ENCODE measurements at regions not wholly inside any gene's neighbourhood (a gene's known extent, or its start where the extent isn't known, plus 50 kb on each side); places are given as distances from the start of the nearest gene placed in this dataset.

DNA sequence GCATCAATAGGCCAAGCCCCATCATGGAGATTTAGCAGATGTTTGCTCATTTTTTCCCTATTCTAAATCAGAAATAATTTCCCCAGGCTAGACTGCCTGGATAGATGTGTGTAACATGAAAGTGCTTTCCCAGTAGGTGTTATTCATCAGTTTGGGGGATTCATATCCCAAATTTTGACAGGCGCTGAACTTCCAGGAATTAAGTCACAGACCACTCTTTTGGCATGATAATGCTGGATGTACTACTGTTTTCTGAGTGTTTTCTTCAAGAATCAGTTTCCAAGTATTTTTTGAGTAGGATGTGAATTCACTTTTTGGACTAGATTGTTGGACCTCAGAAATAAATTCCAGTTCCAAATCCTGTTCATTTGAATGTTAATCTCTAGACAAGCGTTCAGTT is 637.4 kb downstream of the REEP3 start:
- no peak for TF ChIP-seq CTCF (IDR thresholded peaks at IDR 0.05)
- TF ChIP-seq POLR2A (IDR thresholded peaks at IDR 0.05): no peak

Data from body of pancreas (tissue), 4 donors.